Left lung (tissue), 4 donors: ENCODE measurements at regions not wholly inside any gene's neighbourhood (a gene's known extent, or its start where the extent isn't known, plus 50 kb on each side); places are given as distances from the start of the nearest gene placed in this dataset.
"Not testable (repeated sequence)": the region's sequence is repeated elsewhere in the genome, so short reads cannot be mapped to it uniquely, and the experiment has no call there.

Experiments used
- ATAC-seq: fragments of 200-7000 bp; cut with Tn5 transposase; one replicate; pipeline ENCODE4 v1.9.1; 2020; ENCODE audit warnings: moderate library complexity
- DNase-seq, 4 donors: peaks; one replicate each; pipeline ENCODE4 v3.0.0-alpha.2; 2013 to 2020
- H3K27ac ChIP-seq, 2 donors: fragments of 200-600 bp; sonication (generic) in 1 of 2; one replicate each; pipeline versions ENCODE4 v1.5.0 to v1.8.0; 2020 to 2021
- H3K27me3 ChIP-seq, 2 donors: fragments of 200-600 bp; sonication (generic) in 1 of 2; one replicate each; pipeline versions ENCODE4 v1.5.0 to v1.8.0; 2020 to 2021
- H3K36me3 ChIP-seq, 2 donors: fragments of 200-600 bp; sonication (generic) in 1 of 2; one replicate each; pipeline versions ENCODE4 v1.5.0 to v1.8.0; 2020 to 2021
- H3K4me1 ChIP-seq, 2 donors: fragments of 200-600 bp; one replicate each; pipeline ENCODE4 v1.8.0; 2021
- H3K4me3 ChIP-seq, 2 donors: fragments of 200-600 bp; sonication (generic) in 1 of 2; one replicate each; pipeline versions ENCODE4 v1.5.0 to v1.8.0; 2020 to 2021; ENCODE audit warnings: mild to moderate bottlenecking in 1 of 2
- H3K9me3 ChIP-seq, 2 donors: fragments of 200-600 bp; sonication (generic) in 1 of 2; one replicate each; pipeline versions ENCODE4 v1.5.0 to v1.8.0; 2020 to 2021
- CTCF ChIP-seq, 2 donors: fragments of 200-600 bp; sonication (generic) in 1 of 2; IDR thresholded peaks; one replicate each; pipeline versions ENCODE4 v1.5.0 to v1.8.0; 2021; ENCODE audit warnings: antibody characterized with exemption in 2 of 2
- intact Hi-C, 2 donors: fragments of 100-400 bp; cut with DNase I; formaldehyde crosslinking; loops; one replicate each; pipeline versions ENCODE4 v1.11.2 to v1.14.2; 2022
- donor health status: DM: no; HTN: yes; CAD: no.
- donor health status: DM: no; HTN: no; CAD: no.

GRCh38 chrX:1873671-1874070 is 258.8 kb downstream of the ASMT start:
- H3K9me3 ChIP-seq: peaks cover 0 to 3% of the 10 kb centered on the region in 2 donors
- H3K4me1 ChIP-seq: no peaks in the 10 kb centered on the region
- H3K27ac ChIP-seq: no peak overlapping the region
- DNase-seq (no peak), ATAC-seq (no peak)
- TF ChIP-seq CTCF (IDR thresholded peaks at IDR 0.05): no peak
- intact Hi-C loops: no loop called here
- no peaks in the 10 kb centered on the region for H3K36me3 ChIP-seq
- H3K27me3 ChIP-seq: no peaks in the 10 kb centered on the region
- no peak overlapping the region for H3K4me3 ChIP-seq

- intact Hi-C loops: no loop called here
- Histone ChIP-seq H3K9me3 (peaks cover 0 to 8% of the 10 kb centered on the region in 2 donors), H3K27me3 (no peaks in the 10 kb centered on the region), H3K4me3 (no peak overlapping the region), H3K4me1 (no peaks in the 10 kb centered on the region), H3K27ac (no peak overlapping the region), H3K36me3 (no peaks in the 10 kb centered on the region)
- no peak for TF ChIP-seq CTCF (IDR thresholded peaks at IDR 0.05)
- ATAC-seq: no peak
- DNase-seq: no peak
Measured at GRCh38 chrX:1874416-1874815, 259.6 kb downstream of the ASMT start.

- no peak for ATAC-seq
- no peaks in the 10 kb centered on the region for H3K27me3 ChIP-seq
- H3K4me1 ChIP-seq: no peaks in the 10 kb centered on the region
- intact Hi-C loops: no loop called here
- H3K9me3 ChIP-seq: peaks cover 0 to 10% of the 10 kb centered on the region in 2 donors
- no peak for DNase-seq
- no peaks in the 10 kb centered on the region for H3K36me3 ChIP-seq
- H3K27ac ChIP-seq: no peak overlapping the region
- no peak for TF ChIP-seq CTCF (IDR thresholded peaks at IDR 0.05)
- H3K4me3 ChIP-seq: no peak overlapping the region
Measured at GRCh38 chrX:1874899-1875298, 260.0 kb downstream of the ASMT start.

- DNase-seq (no peak), ATAC-seq (no peak)
- no peaks in the 10 kb centered on the region for H3K36me3 ChIP-seq
- no peaks in the 10 kb centered on the region for H3K4me1 ChIP-seq
- no peak overlapping the region for H3K4me3 ChIP-seq
- no peaks in the 10 kb centered on the region for H3K27me3 ChIP-seq
- peaks cover 0 to 18% of the 10 kb centered on the region in 2 donors for H3K9me3 ChIP-seq
- no peak overlapping the region for H3K27ac ChIP-seq
- intact Hi-C loops: no loop called here
- no peak for TF ChIP-seq CTCF (IDR thresholded peaks at IDR 0.05)
Measured at GRCh38 chrX:1876041-1876440, 261.2 kb downstream of the ASMT start.

DNA sequence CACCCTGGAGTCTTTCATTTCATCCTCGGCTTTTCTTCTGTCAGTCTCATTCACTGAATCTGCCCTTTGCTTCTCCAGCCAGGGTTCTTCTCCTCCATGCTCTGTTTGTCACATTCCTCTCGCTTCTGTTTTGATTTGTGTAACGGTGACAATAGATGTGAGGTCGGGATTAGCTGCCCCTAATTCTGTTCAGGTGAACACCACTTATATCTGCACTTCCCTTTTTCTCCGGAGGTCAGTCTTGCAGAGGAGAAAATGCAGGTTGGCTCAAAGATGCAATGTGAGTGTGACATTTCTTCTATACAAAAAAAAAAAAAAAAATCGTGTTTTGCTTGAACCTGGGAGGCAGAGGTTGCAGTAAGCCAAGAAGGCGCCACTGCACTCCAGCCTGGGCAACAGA is 262.9 kb downstream of the ASMT start:
- intact Hi-C loops: no loop called here

DNA sequence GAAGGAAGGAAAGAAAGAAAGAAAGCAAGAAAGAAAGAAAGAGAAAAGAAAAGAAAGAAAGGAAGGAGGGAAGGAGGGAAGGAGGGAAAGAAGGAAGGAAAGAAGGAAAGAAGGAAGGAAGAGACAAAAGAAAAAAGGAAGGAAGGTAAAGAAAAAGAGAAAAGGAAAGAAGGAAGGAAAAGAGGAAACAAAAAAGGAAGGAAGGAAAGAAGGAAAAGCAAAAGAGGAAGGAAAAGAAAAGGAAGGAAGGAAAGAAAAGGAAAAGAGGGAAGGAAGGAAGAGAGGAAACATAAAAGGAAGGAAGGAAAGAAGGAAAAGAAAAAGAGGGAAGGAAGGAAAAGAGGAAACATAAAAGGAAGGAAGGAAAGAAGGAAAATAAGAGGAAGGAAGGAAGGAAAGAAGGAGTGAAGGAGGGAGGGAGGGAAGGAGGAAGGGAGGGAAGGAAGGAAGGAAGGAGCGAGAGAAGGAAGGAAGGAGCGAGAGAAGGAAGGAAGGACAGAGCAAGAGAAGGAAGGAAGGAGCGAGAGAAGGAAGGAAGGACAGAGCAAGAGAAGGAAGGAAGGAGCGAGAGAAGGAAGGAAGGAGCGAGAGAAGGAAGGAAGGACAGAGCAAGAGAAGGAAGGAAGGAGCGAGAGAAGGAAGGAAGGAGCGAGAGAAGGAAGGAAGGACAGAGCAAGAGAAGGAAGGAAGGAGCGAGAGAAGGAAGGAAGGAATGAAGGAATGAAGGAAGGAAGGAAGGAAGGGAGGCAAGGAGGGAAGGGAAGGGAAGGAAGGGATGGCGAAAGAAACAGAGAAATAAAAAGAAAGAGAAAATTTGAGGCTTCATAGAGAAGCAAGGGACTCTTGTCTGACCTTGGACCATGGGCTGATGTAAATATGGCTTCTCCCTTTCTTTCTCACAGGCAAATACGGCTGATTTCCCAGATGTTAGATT is 266.3 kb downstream of the ASMT start:
- H3K27ac ChIP-seq, ATAC-seq, intact Hi-C loops, H3K27me3 ChIP-seq, H3K36me3 ChIP-seq, H3K4me1 ChIP-seq, DNase-seq, H3K4me3 ChIP-seq: not testable (repeated sequence)
- H3K9me3 ChIP-seq: peaks cover 0 to 19% of the 10 kb centered on the region in 2 donors

More for the DNA sequence above, 262.9 kb downstream of the ASMT start:
- ATAC-seq (no peak), DNase-seq (no peak)
- no peak for TF ChIP-seq CTCF (IDR thresholded peaks at IDR 0.05)
- peaks cover 0 to 15% of the 10 kb centered on the region in 2 donors for H3K9me3 ChIP-seq
- no peaks in the 10 kb centered on the region for H3K36me3 ChIP-seq
- H3K4me1 ChIP-seq: no peaks in the 10 kb centered on the region
- H3K4me3 ChIP-seq: no peak overlapping the region
- no peak overlapping the region for H3K27ac ChIP-seq
- no peaks in the 10 kb centered on the region for H3K27me3 ChIP-seq
